HepG2 (cell line): ENCODE measurements at regions not wholly inside any gene's neighbourhood (a gene's known extent, or its start where the extent isn't known, plus 50 kb on each side); places are given as distances from the start of the nearest gene placed in this dataset.

Experiments used
- BATF2 ChIP-seq: sonication (generic); formaldehyde crosslinking; IDR thresholded peaks from 2 replicates; pipeline ENCODE4 v1.8.0; 2022; ENCODE audit warnings: mild to moderate bottlenecking, missing genetic modification reagents, moderate library complexity
- CEBPB ChIP-seq: IDR thresholded peaks from 2 replicates; pipeline ENCODE4 v1.6.1; 2011; ENCODE audit warnings: low read depth, low read length, improper control_type of control experiment, borderline replicate concordance
- POLR2AphosphoS5 ChIP-seq: IDR thresholded peaks from 2 replicates; pipeline ENCODE4 v1.6.1; 2012; ENCODE audit warnings: low read depth, low read length
- SAFB2 ChIP-seq: sonication (generic); formaldehyde crosslinking; IDR thresholded peaks from 2 replicates; pipeline ENCODE4 v1.5.1; 2020; ENCODE audit warnings: missing genetic modification reagents, low read depth, mild to moderate bottlenecking, borderline replicate concordance
- SCMH1 ChIP-seq: sonication (generic); formaldehyde crosslinking; IDR thresholded peaks from 2 replicates; pipeline ENCODE4 v1.9.0; 2021; ENCODE audit warnings: missing genetic modification reagents, mild to moderate bottlenecking, borderline replicate concordance
- ZNF12 ChIP-seq: sonication (generic); formaldehyde crosslinking; IDR thresholded peaks from 2 replicates; pipeline ENCODE4 v1.5.0; 2020; ENCODE audit warnings: missing genetic modification reagents
- TF ChIP-seq, protein P1 (sequence below): sonication (generic); formaldehyde crosslinking; IDR thresholded peaks from 2 replicates; pipeline ENCODE4 v1.5.0; 2020; ENCODE audit warnings: mild to moderate bottlenecking, missing genetic modification reagents, moderate library complexity

DNA sequence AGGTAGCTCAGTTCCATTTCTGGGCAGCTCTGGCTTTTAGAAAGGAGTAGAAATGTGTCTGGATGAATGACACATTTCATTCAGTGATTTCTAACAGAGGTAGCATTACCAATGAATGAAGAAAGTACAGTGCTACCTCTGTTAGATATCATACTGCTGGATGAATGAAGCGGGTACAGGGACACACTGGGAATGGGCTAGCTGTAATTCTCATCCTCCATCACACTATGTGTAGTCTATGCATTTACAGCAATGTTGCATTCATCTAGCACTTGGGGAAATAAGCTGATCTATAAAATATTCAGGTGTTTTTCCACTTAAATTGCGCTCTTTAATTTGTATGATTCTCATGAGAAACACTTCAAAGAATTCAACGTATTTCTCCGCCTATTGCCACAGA is 158.3 kb upstream of the IRX5 start:
- TF ChIP-seq SAFB2 (CRISPR knock-in tag) (no peak), POLR2AphosphoS5 (no peak), ZNF12 (CRISPR knock-in tag) (no peak), BATF2 (CRISPR knock-in tag) (no peak), SCMH1 (CRISPR knock-in tag) (no peak), CEBPB (no peak)
- TF ChIP-seq, protein P1, sequence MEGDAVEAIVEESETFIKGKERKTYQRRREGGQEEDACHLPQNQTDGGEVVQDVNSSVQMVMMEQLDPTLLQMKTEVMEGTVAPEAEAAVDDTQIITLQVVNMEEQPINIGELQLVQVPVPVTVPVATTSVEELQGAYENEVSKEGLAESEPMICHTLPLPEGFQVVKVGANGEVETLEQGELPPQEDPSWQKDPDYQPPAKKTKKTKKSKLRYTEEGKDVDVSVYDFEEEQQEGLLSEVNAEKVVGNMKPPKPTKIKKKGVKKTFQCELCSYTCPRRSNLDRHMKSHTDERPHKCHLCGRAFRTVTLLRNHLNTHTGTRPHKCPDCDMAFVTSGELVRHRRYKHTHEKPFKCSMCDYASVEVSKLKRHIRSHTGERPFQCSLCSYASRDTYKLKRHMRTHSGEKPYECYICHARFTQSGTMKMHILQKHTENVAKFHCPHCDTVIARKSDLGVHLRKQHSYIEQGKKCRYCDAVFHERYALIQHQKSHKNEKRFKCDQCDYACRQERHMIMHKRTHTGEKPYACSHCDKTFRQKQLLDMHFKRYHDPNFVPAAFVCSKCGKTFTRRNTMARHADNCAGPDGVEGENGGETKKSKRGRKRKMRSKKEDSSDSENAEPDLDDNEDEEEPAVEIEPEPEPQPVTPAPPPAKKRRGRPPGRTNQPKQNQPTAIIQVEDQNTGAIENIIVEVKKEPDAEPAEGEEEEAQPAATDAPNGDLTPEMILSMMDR = no peak
